GM10248 (cell line): ENCODE measurements at regions not wholly inside any gene's neighbourhood (a gene's known extent, or its start where the extent isn't known, plus 50 kb on each side); places are given as distances from the start of the nearest gene placed in this dataset.

Source experiments
- CTCF ChIA-PET: fragments of 300-600 bp; sonication (Branson Sonifier 250); formaldehyde crosslinking; extraction: SDS; loops from one replicate; lab custom pipeline; 2021; ENCODE audit warnings: antibody characterized with exemption; lab: Yijun Ruan, JAX
- POLR2A ChIA-PET: fragments of 350-650 bp; sonication (Branson Sonifier 250); formaldehyde crosslinking; extraction: SDS; loops from one replicate; lab custom pipeline; 2020; ENCODE audit warnings: antibody characterized with exemption; lab: Yijun Ruan, JAX
- DNase-seq: peaks from one replicate; pipeline ENCODE4 v3.0.0; 2012; ENCODE audit errors: extremely low spot score
- CTCF ChIP-seq: IDR thresholded peaks from 2 replicates; pipeline ENCODE4 v1.5.1; 2012; ENCODE audit warnings: mild to moderate bottlenecking, low read depth; ENCODE audit errors: extremely low read depth, missing control alignments, control extremely low read depth

- POLR2A ChIA-PET = no interaction called here
- no peak for TF ChIP-seq CTCF
- CTCF ChIA-PET = interaction anchor here (1.9 kb wide), 1 partner anchor 12 kb away, joined by 5 read pairs; no protein-coding TSS in a partner anchor
- no peak for DNase-seq
These were observed 503.5 kb upstream of the BCHE start for GRCh38 chr3:166340604-166341266.

DNA sequence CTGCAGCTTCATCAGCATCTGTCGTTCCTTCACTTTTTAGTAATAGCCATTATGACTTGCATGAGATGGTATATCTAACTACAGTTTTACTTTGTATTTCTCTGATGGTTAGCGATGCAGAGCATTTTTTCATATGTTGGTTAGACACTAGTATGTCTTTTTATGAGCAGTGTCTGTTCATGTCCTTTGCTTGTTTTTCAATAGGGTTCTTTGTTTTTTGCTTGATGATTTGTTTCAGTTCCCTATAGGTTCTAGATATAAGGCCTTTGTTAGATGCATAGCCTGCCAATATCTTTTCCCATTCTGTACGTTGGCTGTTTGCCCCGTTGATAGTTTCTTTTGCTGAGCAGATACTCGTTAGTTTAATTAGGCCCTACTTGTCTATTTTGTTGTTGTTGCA, 487.2 kb upstream of the BCHE start:
- TF ChIP-seq CTCF = no peak
- DNase-seq = no peak
- POLR2A ChIA-PET = no interaction called here
- CTCF ChIA-PET = interaction anchor here (1.2 kb wide), 1 partner anchor 23 kb away, joined by 3 read pairs; no protein-coding TSS in a partner anchor

- no peak for DNase-seq
- POLR2A ChIA-PET = no interaction called here
- CTCF ChIA-PET = no interaction called here
- TF ChIP-seq CTCF = no peak
These were observed 485.2 kb upstream of the BCHE start for GRCh38 chr3:166322391-166322790.

DNA sequence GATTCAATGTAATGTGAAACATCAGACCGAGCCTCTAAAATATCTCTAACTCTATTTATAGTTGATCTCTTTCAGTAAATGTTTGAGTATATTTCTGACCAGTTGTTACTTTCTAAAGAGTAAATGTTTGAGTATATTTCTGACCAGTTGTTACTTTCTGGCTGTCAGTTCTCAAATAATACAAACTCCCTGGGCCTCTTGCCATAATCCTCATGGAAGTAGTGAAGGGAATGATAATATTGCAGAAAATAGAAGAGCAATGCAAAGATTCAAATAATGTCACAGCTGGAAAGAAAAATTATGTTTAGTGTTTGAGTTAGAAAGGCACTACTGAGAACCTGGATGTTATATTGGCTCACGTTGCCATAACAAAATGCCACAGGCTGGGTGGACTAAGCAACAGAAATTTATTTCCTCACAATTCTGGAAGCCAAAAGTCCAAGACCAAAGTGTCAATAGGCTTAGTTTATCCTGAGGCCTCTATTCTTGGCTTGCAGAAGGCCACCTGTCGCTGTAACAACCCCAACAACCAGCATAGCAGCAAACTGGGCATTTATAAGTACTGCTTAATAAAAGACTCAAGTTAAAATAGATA, 470.6 kb upstream of the BCHE start:
- DNase-seq = no peak
- POLR2A ChIA-PET = no interaction called here
- CTCF ChIA-PET = interaction anchor here (0.9 to 1.5 kb wide), 2 partner anchors 11 to 12 kb away, joined by 3 read pairs; no protein-coding TSS in a partner anchor
- no peak for TF ChIP-seq CTCF

GRCh38 chr3:166304584-166304983, 467.4 kb upstream of the BCHE start:
- CTCF ChIA-PET = interaction anchor here (1.1 to 1.2 kb wide), 2 partner anchors 9 to 13 kb away, joined by 5 to 7 read pairs; no protein-coding TSS in a partner anchor
- POLR2A ChIA-PET = no interaction called here
- no peak for DNase-seq
- TF ChIP-seq CTCF = no peak

GRCh38 chr3:166303681-166304080, 466.5 kb upstream of the BCHE start:
- CTCF ChIA-PET = no interaction called here
- no peak for DNase-seq
- no peak for TF ChIP-seq CTCF
- POLR2A ChIA-PET = no interaction called here
